ENCODE measurements at regions not wholly inside any gene's neighbourhood (a gene's known extent, or its start where the extent isn't known, plus 50 kb on each side); places are given as distances from the start of the nearest gene placed in this dataset.
"Not testable (repeated sequence)": the region's sequence is repeated elsewhere in the genome, so short reads cannot be mapped to it uniquely, and the experiment has no call there.

DNA sequence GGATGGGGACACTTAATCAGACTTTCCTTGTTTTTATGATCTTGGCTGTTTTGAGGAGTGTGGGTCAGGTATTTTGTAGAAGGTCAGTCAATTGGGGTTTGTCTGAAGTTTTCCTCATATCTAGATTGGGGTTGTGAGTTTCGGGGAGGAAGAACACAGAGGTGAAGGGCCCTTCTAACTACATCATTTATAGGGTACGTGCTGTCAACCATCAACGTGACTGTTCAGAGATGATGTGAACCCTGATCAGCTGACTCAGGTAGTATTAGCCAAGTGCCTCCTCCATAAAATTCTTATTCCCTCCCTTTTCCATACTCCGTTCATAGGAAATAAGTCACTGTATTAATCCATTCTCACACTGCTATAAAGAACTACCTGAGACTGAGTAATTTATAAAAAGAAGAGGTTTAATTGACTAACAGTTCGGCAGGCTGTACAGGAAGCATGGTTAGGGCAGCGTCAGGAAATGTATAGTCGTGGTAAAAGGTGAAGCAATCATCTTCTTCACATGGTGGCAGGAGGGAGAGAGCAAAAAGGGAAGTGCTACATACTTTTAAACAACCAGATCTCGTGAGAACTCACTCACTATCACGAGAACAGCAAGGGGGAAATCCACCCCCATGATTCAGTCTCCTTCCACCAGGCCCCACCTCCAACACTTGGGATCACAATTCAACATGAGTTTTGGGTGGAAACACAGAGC, 547.1 kb upstream of the LINC00305 start:
- no peak for DNase-seq

DNA sequence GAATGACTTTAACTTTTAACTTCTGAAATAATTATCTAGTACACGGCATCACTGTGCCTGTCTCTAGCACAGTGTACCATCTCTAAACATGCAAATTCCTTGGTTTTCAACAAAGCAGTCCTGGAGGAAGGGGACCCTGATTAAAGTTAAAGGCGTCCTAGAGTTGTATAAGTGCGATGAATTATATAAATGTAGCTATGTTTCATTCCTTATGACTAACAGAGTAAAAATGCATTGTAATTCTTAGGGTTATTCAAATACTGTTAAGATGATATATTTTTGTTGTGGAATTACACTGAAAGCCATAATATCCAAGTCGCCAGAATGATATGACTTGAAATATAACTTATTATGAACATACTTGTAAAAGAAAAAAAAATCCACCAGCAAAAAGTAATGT, 544.9 kb upstream of the LINC00305 start:
- no peak for DNase-seq

DNA sequence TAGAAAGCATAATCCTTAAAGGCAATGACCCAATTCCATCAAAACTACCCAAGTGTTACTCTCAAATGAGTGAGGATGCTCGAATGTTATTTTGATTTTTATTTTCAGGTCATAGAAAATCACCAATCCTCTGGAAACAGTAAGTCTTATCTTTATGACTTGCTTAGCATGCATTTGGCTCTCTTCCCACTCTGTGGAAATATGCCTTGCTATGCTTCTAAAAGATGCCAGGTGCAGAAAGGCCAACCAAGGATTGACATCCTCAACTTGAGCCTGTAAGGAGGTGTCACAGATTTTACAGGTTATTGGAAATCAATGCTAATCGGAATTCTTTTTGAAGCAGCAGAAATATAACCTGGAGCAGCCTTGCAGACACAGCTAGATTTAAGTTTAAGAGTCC, 543.9 kb upstream of the LINC00305 start:
- no peak for DNase-seq

DNA sequence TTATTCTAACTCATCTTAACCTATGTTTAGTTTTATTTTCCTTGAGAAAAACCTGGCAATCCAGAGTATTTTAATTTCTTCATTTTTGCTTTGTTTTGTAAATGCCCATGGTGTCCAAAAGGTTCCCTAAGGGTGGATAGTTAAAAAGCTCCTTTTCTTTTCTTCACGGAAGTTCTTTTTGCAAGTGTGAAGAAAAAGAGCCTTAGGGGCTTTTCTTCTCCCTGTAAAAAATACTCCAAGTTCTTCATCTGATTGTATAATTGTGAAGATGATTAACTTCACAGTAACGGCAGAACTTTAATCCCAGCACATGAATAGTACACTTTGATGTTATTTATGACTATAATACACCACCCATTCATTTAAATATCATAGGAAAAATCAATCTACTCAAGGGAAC, 530.2 kb upstream of the LINC00305 start:
- no peak for DNase-seq

DNA sequence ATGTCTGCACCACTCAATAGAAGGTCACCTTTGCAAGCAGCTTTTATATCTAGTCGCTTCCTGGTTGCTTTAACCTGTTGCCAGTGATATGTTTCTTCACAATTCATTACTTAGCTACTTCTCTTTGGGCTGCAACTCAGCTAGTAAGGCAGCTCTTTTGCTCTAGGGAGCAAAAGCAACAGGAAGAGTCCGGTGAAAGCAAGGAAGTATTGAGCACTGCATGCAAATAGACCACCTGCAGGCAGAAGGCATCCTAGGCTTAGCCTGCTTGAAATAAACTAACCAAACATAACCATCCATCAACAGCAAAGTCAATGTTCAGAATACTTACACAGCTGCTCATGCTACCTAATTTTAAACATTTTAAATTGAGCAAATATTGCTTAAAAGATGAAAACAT, 529.2 kb upstream of the LINC00305 start:
- no peak for DNase-seq

DNA sequence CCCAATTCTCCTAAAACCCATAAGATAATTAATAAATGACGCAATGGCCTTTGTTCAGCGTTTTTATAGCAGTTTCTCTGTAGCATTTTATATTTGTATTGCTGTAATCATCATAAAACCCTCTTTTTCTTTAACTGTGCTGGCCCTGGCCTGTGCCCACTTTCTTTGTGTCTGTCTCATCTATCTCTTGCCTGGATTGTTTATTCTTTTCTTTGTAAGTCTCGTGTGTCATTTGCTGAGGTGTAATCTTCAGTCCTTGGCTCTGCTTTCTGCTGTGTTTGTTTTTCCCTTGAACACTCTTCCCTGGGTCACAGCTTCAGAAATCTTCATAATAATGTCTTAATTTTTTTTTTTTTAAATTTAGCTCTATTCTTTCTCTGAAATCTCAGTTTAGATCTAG, 525.8 kb upstream of the LINC00305 start:
- no peak for DNase-seq

DNA sequence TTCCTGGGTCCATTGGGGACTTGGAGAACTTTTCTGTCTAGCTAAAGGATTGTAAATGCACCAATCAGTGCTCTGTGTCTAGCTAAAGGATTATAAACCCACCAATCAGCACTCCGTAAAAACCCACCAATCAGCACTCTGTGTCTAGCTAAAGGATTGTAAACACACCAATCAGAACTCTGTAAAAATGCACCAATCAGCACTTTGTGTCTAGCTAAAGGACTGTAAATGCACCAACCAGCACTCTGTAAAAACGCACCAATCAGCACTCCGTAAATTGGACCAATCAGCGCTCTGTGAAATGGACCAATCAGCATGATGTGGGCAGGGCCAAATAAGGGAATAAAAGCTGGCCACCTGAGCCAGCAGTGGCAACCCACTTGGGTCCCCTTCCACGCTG, 522.4 kb upstream of the LINC00305 start:
- not testable (repeated sequence) for DNase-seq

DNA sequence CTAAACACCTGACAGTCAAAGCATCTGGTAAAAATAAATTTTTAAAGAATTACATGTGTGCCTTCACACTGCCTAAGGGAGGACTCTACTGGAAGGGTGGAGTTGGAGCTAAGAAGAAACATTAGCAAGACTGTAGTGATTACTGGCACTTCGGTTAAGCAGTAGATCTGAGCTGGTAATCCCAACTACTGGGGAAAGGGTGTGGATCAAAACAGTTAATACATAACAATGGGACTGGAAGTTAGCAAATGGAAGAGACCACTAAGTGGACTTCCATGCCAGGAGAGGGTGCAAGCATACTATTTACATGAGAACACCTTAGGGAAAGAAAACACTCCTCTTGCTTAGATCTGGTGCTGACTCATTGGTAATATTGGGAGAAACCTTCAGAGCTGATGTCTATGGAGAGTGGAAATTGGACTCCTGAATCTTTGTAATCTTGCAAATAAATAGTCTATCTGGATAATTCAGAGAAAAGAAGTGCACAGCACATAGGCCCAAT, 519.6 kb upstream of the LINC00305 start:
- no peak for DNase-seq

DNA sequence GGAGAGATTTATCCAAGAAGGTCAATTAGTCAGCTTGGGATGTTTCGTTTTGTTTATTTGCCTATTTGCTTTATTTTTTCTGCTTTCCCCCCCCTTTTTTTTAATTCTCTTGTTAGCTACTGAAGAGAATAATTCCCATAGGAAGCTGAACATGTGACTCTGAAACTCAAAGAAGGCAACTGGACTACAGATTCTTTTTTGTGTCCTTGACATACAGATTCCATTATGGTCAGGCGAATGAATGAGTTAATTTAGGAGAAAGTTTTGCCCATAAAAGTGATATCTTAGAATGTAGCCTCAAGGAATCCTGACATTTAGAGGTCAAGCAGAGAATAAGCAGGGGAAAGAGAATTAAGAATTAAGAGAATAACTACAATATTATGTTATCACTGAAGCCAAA, 514.2 kb upstream of the LINC00305 start:
- DNase-seq = no peak

DNA sequence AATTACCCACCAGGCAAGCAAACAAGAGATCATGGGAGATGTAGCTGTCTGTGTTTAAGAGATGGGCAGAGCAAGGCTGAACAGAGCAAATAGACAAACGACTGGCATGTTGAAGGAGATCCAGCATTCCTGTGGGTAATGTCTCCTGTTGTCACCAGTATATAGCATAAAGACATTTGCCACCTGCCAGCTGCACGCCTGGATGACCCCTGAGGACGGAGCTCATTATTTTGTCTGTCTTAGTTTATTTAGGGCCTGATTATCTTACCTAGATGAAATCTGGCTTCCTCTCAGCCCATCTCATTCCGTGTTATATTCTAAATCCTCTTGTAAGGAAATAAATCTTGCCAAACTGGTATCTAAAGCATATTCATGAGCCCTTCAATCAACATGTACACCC, 510.3 kb upstream of the LINC00305 start:
- no peak for DNase-seq

DNA sequence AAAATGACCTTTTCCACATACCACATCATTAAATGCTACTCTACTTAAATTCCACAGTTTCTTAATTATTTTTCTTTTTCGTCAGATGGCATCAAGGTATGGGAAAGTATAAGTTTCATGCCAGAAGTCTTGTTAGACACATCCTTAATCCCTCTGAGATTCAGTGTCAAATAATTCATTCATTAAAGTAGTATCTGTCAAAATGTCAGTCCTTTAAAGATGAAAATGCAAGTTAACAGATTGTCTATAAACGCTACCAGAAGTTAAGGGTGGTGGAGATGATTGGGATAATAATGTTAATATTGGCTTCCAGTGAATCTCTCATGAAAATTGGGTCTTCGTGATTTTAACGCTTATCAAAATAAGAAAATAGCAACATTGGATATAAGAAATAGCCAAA, 504.2 kb upstream of the LINC00305 start:
- DNase-seq = no peak

DNA sequence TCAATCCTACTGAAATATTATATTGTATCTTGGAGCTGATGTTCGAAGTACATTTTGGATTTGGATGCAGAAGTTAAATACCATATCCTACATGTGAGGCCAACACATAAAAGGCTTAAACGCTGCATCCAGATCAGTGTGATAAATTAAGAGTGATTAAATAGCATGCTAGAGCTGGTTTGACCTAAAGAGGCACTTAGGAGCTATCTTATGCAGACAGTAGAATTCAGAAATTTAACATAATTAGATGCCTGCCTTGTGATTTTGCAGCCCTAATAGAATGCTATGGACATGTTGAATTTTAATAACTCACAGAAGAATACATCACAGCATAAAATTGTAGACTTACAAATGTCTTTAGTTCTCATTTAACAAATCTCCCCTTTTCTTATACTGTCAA, 501.2 kb upstream of the LINC00305 start:
- DNase-seq = no peak

DNA sequence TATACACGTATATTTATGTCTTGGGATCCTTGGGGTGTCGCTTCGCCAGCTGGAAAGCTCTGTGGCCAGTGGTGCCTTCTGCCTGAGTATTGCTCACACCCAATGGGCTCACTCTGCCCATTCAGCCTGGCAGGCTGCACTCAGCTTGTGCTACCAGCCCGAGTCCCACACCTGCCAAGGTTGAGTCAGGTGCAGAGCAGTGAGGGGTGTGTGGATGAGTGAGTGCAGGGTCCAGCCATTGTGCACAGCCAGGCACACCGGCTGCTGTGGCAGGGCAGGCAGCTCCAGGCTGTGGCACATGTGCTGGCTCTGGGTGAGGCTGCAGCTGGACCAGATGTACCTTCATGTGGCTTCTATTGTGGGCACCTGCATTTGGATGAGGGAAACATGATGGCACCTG, 496.9 kb upstream of the LINC00305 start:
- no peak for DNase-seq

DNA sequence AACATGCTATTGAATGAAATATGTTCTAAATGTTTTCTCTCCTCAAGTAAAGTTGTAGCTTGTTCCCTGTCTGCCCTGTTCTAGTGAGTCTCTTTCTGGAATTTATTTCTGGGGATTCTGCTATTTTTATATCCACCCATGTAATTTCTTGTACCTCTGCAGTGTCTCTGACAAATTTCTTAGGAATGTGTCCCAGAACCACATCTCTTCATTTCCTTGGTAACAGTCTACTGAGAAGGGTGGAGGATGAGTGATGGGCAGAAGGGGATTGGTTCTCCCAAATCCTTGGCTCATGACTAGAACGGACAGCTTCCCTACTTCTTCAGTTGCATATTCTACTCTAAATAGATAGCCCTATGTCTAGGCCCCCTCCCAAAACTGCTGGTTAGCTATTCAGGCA, 490.6 kb upstream of the LINC00305 start:
- DNase-seq = no peak

DNA sequence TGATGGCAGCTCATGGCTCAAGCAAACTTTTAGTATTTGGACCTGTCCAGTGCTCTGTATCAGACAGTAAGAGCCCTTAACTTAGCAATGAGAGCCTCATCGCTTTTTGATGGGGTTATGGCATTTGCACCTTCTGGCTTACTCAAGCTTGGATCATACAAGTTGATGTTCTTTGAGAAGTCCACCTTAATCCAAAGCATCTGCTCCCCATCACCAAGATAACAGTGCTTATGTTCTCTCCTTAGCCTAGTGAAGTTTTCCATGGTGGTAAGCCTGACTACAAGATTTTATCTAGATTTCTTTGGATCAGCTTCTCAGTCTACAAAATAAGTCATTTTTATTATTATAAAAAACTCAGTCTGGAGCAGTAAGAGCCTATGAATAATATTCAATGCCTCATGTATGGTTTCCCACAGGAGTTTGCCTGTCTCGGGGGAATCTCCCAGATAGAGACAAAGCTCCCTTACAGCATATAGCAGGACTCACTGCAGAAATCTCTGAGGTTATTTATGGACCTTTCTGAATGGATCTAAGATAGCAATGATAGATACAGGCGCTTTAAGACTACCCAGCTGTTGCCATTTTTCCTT, 472.2 kb upstream of the LINC00305 start:
- no peak for DNase-seq

DNA sequence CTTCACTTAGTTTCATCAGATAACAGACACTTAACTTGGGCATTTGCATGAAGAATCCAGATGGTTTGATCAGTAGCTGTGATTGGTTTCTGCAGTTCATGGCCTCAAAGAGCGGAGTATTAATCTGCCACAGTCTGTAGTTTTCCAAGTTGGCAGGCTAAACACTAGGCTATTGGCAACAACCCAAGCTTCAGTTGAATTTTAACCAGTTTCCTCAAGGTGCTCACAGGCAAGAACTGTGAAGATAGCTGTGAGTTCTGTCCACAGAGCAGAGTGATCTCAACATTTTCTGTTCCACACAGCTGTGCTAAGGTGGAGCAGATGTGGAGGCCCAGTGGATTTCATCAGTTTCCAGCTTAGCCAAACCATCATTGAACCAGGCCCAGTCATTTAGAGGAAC, 469.5 kb upstream of the LINC00305 start:
- DNase-seq = no peak

DNA sequence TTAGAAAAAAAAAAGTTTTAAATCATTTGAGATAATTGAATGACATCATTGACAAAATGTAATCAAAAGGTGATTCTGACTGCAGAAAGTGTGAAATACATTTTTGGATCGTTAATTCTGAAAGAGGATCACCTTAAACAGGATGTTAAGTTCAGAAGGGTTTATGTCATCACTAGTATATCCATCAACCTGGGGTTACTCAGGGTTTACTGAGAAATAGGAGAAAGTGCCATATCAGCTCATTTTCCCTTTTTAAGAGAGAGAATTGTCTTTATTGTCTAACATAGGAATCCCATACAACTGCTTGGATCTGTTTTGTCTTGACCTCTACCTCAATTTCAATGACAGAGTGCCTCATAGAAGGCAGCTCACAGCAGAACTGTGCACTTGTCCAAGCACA, 466.1 kb upstream of the LINC00305 start:
- DNase-seq = no peak

DNA sequence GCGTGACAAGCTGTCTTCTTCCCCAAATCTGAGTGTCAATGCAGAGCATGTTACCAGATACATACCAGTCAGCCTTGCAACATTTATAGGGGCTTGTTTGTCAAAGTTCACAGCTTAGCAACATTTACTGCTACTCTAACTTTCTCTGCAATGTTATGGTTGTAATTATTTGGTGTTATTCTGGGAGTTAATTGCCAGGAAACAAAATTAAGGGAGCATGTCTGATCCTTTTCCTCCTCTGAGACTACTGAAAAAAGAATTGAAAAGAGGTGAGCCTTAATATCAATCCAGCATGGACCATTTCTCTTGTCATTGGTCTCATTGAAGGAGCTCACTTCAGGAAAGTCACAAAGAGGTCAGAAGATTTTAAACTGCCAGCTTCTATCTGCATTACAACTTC, 465.6 kb upstream of the LINC00305 start:
- no peak for DNase-seq

DNA sequence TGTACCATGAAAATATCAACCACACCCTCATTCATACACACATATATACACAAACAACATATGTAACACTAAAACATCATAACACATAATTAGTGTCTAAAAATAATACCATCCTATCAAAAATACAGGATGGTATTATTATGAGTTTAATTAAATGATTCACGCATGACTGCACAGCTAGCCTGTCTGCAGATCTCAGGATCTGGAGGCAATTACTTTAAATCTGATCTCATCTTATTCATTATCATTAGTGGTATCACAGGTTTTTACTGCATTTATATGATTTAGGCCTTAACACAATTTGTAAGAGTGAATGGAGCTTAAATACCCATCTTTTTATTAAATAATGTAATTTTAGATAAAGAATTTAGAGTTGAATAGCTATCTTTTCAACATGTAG, 443.4 kb upstream of the LINC00305 start:
- no peak for DNase-seq

DNA sequence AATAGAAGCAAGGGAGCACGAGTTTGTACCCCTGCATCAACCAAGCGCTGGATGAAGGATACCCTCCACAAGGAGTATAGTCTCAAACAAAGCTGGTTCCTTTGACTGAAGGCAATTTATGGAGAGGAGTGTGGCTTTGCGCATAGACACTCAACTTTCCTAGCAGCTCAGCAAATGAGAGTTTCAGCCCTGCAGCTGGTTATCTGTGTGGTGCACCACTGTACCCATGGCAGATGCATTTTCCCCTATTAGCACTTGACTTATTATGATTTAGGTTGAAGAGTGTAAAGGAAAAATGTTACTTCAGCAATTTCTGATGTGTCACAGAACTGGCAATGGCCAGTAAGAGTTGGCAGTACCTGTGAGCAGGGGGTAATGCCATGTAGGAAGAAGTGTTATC, 440.1 kb upstream of the LINC00305 start:
- no peak for DNase-seq

DNA sequence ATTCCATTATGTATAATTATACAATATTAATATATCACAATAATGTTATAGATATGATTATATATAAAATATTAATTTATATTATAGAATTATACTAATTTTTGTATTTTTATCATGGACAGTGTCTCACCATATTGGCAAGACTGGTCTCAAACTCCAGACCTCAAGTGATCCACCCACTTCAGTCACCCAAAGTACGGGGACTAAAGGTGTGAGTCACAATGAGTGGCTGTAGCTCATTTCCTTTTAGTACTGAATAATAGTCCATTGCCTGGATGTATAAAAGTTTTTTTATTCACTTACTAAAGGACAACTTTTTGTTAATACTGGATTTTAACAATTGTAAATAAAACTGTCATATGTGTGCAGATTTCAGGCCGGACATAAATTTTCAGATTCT, 417.6 kb upstream of the LINC00305 start:
- DNase-seq = no peak

DNA sequence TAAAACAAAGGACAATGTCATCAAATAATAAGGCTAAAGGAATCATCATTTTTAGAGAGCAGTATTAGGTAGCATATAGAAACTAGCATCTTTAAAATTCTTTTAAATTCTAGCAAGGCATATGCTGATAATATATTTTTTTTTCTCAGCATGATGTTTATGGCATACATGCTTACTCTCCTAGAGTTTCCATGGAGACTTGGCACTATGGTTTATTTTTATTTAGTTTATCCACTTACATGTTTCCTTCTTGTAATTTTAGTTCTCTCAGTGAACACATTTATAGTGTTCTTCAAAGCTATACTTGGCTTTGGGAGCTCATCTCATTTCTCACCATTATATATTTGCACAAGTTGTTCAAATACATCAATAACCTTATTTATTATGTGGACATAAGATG, 413.8 kb upstream of the LINC00305 start:
- DNase-seq = no peak

DNA sequence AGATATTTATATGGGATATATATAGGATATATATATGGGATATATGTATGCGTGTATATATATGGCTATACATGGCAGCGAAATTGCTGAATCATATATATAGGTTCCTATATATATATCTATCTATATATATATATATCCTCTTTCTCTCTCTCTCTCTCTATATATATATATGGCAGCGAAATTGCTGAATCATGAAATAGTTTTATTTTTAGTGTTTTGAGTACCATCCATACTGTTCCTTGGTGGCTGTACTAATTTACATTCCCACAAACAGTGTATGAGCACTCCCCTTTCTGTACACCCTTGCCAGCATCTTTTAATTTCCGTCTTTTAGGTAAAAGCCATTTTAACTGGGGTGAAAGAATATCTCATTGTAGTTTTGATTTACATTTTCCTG, 397.6 kb upstream of the LINC00305 start:
- DNase-seq = no peak

DNA sequence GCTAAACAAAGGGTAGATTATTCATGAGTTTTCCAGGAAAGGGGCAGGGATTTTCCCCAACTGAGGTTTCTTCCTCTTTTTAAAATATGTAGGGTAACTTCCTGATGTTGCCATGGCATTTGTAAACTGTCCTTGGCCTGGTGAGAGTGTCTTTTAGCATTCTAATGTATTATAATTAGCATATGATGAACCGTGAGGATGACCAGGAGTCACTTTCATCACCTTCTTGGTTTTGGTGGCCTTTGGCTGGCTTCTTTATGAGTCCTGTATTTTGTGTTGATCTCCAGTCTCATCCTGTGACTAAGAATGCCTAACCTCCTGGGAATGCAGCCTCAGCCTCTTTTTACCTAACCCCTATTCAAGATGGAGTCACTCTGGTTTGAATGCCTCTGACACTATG, 391.0 kb upstream of the LINC00305 start:
- no peak for DNase-seq

DNA sequence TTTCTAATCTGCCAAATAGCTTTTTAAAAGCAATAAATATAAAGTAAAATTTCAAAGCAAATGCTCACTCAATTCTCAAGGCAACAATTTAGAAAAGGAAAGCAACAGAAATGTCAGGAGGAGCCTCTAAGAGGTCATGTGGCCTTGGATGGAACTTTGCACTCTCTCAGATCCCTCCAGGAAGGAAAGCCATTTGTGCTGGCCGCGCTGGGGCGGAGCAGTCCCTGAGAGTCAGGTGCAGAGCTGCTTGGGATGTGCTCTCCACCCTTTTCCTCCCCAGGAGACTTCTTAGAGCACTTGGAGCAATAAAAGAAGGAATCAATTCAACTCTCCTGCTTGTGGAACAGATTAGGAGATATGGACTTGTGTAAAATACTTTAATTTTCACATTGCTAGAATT, 379.8 kb upstream of the LINC00305 start:
- no peak for DNase-seq
